DND-41 (cell line): ENCODE measurements at regions not wholly inside any gene's neighbourhood (a gene's known extent, or its start where the extent isn't known, plus 50 kb on each side); places are given as distances from the start of the nearest gene placed in this dataset.

Experiments used
- EZH2 ChIP-seq: IDR thresholded peaks from 3 replicates; pipeline ENCODE4 v1.6.1; 2012; ENCODE audit warnings: borderline replicate concordance, low read depth, mild to moderate bottlenecking, moderate library complexity, low read length, inconsistent platforms; ENCODE audit not compliant: severe bottlenecking
- TF ChIP-seq, protein P1 (sequence below): IDR thresholded peaks from 2 replicates; pipeline ENCODE4 v1.5.1; 2012; ENCODE audit warnings: borderline replicate concordance, low read length, moderate library complexity, mild to moderate bottlenecking; ENCODE audit not compliant: poor library complexity, severe bottlenecking; ENCODE audit errors: extremely low read depth

DNA sequence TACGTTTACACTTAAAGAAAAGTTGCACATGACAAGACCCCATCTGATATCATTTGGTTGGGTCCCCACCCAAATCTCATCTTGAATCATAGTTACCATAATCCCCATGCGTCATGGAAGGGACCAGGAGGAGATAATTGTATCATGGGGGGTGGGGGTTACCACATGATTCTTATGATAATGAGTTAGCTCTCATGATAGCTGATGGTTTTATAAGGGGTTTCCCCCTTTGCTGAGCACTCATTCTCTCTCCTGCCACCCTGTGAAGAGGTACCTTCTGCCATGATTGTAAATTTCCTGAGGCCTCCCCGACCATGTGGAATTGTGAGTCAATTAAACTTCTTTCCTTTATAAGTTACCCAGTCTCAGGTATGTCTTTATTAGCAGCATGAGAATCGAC lies 60.3 kb downstream of the PHLDA1 start:
- TF ChIP-seq, protein P1, sequence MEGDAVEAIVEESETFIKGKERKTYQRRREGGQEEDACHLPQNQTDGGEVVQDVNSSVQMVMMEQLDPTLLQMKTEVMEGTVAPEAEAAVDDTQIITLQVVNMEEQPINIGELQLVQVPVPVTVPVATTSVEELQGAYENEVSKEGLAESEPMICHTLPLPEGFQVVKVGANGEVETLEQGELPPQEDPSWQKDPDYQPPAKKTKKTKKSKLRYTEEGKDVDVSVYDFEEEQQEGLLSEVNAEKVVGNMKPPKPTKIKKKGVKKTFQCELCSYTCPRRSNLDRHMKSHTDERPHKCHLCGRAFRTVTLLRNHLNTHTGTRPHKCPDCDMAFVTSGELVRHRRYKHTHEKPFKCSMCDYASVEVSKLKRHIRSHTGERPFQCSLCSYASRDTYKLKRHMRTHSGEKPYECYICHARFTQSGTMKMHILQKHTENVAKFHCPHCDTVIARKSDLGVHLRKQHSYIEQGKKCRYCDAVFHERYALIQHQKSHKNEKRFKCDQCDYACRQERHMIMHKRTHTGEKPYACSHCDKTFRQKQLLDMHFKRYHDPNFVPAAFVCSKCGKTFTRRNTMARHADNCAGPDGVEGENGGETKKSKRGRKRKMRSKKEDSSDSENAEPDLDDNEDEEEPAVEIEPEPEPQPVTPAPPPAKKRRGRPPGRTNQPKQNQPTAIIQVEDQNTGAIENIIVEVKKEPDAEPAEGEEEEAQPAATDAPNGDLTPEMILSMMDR = no peak
- no peak for TF ChIP-seq EZH2
